ENCODE measurements at regions not wholly inside any gene's neighbourhood (a gene's known extent, or its start where the extent isn't known, plus 50 kb on each side); places are given as distances from the start of the nearest gene placed in this dataset.

DNA sequence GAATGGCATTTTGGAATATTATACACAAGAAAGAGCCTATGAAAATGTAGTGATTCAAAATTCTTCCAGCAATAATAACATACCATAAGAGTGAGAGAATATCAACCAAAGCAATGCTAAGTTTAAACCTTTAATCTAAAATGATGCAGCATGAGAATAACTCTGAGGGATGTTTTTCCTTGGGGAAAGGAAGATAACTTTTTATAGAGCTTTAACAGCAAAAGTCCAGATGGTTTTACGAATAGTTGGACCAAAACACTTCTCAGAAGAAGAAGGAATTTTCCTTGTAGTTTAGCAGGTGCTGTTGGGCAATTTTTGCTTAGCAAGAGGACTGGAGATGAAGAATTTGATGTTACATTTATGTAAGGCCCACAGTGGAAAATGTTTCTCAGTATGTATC, 1503.2 kb downstream of the HACE1 start:
- TF ChIP-seq POLR2AphosphoS5 (IDR thresholded peaks at IDR 0.05): no peak
- TF ChIP-seq, protein P1, sequence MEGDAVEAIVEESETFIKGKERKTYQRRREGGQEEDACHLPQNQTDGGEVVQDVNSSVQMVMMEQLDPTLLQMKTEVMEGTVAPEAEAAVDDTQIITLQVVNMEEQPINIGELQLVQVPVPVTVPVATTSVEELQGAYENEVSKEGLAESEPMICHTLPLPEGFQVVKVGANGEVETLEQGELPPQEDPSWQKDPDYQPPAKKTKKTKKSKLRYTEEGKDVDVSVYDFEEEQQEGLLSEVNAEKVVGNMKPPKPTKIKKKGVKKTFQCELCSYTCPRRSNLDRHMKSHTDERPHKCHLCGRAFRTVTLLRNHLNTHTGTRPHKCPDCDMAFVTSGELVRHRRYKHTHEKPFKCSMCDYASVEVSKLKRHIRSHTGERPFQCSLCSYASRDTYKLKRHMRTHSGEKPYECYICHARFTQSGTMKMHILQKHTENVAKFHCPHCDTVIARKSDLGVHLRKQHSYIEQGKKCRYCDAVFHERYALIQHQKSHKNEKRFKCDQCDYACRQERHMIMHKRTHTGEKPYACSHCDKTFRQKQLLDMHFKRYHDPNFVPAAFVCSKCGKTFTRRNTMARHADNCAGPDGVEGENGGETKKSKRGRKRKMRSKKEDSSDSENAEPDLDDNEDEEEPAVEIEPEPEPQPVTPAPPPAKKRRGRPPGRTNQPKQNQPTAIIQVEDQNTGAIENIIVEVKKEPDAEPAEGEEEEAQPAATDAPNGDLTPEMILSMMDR (IDR thresholded peaks at IDR 0.05): no peak
- no peak for TF ChIP-seq EP300 (IDR thresholded peaks at IDR 0.05)
- no peak for TF ChIP-seq POLR2A (IDR thresholded peaks at IDR 0.05)
